Brain pericyte (primary cell): ENCODE measurements at regions not wholly inside any gene's neighbourhood (a gene's known extent, or its start where the extent isn't known, plus 50 kb on each side); places are given as distances from the start of the nearest gene placed in this dataset.

ENCODE experiments used
- DNase-seq: peaks from one replicate; pipeline ENCODE4 v3.0.0-alpha.2; 2012; ENCODE audit warnings: low read depth, low spot score

DNA sequence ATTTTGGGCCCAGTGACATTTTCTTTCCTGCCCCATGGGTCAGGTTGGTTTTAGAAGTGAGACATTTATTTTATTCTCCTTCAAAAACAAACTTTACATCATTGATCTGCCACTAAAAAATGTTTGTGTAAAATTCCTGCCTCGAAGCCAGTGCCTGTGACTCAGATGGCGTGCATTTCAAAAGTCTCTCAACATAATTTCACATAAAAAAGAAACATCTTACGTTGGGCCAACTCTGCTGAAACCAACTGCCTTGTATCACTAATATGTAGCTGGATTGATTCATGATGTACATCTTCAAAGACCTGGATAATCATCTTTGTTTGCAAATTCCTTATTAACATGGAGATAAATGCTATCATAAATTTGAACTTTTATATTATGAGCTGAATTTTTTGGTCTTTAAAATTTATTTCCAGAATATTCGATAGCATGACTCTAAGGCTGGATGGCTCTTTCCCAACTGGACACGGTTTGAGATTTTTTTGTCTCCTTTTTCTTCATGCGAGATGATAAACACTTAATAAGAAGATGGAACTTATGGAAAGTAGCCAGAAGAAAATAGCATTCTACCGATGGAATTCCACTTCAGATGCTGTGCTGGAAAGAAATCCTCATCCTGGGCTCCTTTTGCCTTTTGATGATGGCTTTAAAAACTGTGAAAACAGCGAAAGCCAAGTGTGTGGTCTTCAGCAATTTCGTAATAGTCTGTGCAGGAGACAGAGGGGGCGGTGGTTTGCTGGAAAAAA lies 420.5 kb downstream of the FGF9 start:
- DNase-seq = no peak

- no peak for DNase-seq
Observed at GRCh38 chr13:22091971-22092300, 421.1 kb downstream of the FGF9 start.

DNA sequence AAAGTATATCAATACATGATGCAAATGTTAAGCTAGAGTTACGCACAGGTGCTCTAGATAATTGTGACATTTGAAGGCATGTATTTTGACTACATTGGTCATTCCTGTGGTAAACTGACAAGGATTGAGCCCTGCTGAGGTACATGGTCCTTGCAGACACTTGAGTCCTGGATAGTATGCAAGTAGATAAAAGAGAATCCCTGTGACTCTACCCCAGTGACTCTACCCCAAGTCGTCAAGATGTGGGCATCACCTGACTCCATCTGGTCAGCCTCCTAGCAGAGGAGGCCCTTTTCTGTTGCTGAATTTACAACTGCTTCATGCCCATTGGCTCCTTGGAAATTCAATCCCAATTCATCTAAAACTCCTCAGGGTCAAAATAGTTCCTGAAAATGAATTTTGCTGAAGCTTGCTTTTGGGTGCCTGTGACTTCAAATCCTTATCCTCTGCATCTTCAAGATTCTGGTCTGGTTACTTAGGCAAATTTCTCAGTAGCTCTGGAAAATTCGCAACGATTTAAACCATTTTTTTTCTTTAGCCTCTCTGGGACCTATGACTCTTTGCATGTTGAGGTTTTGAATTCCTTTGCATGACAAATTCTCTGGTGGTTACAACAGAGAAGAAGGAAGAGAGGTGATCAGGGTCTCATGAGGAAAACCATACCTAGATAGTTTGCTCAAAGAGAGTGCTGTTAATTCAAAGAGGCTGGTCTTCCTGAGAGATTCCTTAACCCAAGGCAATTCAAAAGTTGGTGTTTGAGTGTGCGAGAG lies 422.1 kb downstream of the FGF9 start:
- no peak for DNase-seq

DNA sequence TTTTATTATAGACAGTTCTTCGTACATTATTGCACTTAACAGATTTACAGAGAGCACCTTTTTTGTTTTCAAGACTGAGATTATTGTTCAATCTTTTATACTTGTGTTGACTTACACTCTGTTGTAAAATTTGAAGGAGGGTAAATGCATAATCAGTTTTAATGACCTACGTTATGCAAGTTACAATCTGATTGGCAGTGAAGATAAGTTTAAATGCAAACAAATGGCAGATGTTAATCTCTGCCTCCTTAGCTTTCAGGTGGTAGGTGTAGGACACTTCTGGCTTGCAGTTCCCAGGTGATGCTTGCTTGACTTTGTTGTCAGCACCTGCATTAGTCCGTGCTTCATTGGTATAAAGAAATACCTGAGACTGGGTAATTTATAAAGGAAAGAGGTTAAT lies 424.9 kb downstream of the FGF9 start:
- no peak for DNase-seq

DNA sequence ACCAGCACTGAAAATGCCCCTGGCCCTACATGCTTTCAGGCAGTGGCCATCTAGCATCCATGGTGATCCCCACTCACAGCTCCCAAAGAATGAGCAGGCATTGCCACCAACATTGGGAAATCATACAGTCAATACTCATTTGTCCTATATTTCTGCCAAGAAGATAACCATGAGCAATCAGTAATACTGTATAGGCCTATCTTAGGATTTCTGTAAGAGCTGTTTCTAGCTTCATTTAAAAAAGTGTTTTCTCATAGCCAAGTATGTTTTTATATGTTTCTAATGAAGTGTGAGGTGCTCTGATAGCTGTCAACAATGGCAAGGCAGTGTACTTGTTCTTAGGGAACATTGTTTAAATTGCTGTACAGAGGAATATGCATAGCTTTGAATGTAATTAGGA lies 428.7 kb downstream of the FGF9 start:
- no peak for DNase-seq

GRCh38 chr13:22102271-22102670 lies 431.4 kb downstream of the FGF9 start:
- no peak for DNase-seq

GRCh38 chr13:22103046-22104027 lies 432.5 kb downstream of the FGF9 start:
- DNase-seq = no peak

- no peak for DNase-seq
Observed at GRCh38 chr13:22106058-22106457, 435.2 kb downstream of the FGF9 start.

DNA sequence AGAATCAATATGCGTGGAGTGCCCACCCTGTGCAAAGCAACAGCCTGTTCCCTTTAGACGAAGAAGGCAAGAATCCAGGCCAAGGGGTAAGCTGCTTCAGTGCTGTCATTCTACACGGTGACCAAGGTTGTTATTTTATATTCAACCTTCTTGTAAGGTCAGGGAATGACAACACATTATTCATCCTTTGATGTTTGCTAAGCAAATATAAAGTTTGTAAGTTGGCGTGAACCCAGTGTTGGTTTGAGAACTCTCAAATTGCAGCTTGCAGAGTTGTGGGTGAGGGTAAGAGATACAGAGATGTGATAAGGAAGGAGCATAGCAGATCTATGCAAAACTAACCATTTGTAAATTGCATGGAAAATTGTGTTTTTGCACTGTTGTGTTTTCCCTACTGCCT lies 436.7 kb downstream of the FGF9 start:
- no peak for DNase-seq

GRCh38 chr13:22108283-22108942 lies 437.5 kb downstream of the FGF9 start:
- DNase-seq = no peak

DNA sequence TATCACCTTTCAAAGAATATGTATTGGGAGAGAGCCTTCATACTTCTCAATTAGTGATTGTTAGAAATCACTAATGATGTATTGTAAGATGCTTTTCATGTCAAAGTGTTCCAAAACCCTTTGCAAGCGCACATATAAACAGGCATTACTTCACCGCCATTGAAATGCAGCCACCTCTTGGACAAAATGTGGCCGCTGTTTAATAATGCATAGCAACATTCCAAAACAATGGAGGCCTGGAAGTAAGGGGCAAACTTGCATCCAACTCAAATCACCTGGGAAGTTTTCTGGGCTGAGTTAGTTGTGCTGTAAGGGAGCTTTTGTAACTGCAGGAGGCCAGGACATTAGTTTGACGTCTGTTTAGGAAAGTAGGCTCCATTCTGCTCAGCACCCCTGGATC lies 438.1 kb downstream of the FGF9 start:
- no peak for DNase-seq

DNA sequence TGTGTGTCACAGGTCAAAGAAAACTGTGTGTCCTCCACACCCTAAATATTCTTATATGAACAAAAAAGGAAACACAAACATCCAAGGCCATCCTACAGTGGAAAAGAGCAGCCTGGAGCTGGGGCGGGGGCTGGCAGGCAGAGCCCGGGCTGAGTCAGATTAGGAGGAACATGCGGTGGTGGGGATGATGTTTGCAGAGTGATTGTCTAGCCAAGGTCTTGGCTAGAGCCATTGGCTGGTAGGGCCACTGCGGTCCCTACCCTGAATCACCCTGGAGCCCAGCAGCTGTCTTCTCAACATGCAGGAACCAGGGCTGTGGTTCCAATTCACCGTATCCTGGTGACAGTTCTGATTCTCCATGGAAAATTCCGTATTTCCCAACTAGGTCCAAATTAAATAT lies 439.5 kb downstream of the FGF9 start:
- DNase-seq = no peak

DNA sequence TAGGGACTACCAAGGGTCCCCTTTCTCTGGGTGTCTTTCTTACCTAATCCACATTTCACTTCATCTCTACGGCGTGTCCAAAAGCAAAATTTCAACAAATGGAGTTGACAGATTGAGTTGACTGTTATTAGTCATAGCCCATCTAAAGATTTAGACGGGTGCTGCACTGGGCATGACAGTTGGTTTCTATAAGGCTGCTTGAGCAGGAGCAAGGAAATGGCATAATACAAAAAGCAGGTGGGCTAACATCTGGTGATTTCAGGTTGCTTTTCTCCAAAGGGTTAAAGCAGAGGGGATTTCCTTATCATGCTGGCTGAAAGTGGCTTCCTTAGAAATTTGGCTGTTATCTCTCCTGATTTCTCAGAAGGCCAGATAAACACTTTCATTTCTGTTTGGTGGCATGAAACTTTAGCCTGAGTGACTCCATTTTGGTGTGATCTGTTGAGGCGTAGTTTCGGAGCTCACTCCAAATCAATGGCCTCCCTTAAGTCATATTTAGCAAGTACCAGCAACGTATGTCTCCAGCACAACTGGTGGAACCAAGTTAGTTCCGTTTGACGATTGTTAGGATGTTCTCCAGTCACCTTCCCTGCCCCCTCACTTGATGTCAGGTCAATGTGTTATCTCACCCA lies 440.4 kb downstream of the FGF9 start:
- DNase-seq = no peak

DNA sequence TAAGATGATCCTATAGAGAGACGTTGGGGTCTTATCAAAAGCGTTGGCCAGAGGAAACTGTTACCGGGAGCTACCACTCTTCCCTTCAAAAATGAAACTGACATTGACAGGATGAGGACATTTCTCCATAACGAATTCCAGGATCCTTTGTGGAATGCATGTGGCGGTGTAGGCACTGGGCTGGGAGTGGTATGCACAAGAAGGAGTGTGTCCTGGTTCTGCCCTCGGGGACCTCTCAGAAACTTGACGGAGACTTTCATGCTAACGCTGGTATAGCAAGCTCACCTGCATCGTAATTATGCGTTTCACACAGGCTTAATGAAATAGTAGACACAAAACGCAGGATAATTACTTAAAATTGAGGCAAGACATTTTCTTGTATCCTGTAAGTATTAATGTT lies 441.1 kb downstream of the FGF9 start:
- no peak for DNase-seq

GRCh38 chr13:22112956-22113745 lies 442.3 kb downstream of the FGF9 start:
- DNase-seq = no peak

DNA sequence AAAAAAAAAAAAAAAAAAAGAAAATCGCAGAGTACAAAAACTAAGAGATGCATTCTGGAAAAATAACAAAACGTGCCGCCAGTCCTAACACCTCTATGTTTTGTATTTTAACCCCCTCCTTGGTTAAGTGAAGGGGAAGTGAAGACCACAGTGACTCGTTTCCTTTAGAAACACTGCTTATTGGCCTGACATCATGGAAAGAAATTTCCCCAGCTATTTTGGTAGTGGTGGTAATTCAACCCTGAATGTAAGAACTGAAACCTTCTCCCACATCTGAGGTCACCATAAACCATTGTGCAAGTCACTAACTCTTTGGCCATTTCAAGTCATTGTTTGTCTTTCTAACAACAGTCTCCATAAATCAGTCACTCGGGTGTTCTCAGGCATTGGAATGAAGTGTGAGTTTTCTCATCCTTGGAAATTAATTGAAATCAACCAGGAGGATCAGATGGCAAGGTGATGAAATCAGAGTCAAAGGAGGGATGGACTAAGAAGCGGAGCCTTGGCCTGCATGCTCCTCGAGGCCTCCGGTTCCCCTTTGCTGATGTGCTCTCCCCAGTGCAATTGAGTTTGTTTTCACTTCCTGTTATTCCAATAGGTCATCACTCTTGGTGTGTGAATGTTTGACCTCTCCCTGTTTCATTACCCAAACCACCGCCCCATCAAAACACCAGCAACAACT lies 443.9 kb downstream of the FGF9 start:
- no peak for DNase-seq

GRCh38 chr13:22118158-22118557 lies 447.3 kb downstream of the FGF9 start:
- DNase-seq = no peak

DNA sequence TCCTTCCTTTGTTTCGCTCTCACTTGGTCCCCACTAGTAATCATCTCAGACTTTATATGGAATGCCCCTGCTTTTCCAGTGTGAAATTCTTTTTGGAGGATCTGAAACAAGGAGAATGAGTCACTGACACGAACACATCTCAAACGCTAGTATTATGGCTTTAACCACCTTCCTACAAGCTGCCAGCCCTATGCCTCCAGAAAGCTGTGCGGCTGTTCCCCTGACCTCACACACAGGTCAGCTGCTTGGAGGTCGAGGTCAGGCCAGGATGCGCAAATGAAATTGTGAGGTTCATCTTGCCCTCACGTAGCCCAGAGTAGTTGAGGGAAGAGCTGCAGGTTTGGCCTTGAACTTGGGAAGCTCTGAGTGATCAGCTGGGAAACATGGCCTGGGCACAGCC lies 449.8 kb downstream of the FGF9 start:
- DNase-seq = no peak

DNA sequence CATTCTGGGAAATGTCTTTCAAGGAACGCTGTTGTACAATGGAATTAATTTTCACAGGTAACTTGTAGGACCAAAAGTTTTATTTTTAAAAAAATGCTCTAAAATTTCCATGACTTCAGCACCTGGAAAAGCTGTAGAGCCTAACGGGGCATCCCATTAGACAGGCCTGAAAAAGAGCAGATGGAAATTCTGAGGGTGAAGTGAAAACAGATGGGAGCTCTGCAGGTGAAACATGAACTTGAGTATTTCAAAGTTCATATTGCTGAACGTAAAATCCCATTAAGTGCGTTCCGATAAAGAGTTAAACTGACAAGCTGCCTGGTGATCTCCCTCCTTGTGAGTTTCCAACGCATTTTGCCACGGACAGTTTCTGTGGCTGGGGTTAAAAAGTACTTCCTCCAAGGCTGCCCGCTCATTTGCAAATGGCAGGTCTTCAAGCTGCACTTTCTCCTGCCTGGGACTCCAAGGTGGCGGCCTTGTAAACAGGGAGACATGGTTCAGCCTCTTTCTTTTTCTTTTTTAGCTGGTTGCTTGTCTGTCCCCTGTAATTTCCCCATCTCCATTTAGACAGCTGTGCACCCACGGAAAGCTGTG lies 450.4 kb downstream of the FGF9 start:
- no peak for DNase-seq
